ENCODE measurements at regions not wholly inside any gene's neighbourhood (a gene's known extent, or its start where the extent isn't known, plus 50 kb on each side); places are given as distances from the start of the nearest gene placed in this dataset.

DNA sequence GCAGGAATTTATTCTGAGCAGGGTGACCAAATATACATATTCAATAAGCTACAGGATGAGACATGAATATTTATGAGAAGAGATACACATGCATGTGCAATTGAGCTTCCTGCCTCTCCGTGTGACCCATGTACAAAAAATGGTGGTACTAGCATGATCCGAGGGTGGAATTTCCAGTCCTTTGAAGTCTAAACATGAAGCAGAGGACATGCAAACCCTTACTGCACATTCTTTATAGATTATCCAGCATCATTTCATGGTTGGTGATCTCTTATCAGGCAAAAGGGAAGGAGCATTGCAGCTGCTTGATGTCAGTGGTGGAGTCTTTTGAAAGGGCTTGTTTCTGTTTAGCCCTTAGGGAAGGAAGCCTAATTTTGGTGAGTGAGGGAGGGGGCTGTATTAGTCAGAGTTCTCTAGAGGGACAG lies 448.6 kb downstream of the SETD4 start:
- no peak for TF ChIP-seq CTCF (IDR thresholded peaks at IDR 0.05; ENCODE audit: extremely low read depth, missing control alignments)
- no peak for DNase-seq (ENCODE audit: low spot score)

DNA sequence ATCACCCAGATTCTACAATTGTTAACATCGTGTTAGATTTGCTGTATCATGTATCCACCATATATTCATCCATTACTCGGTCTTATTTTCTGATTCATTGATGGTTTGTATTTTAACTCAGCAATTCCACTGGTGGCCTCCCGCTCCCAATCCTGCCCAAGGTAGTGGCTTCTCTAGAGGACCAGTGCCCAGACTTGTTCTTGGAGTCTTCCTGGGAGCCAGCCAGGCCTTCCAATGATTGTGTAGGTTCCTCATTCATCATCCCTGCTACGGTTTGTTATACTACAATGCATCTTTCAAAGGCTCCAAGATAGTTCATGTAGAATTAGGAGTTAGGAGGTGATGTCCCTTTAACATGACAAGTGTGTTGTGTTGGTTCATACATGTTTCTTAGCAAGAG lies 451.1 kb downstream of the SETD4 start:
- TF ChIP-seq CTCF (IDR thresholded peaks at IDR 0.05; ENCODE audit: extremely low read depth, missing control alignments): no peak
- DNase-seq (ENCODE audit: low spot score): no peak

DNA sequence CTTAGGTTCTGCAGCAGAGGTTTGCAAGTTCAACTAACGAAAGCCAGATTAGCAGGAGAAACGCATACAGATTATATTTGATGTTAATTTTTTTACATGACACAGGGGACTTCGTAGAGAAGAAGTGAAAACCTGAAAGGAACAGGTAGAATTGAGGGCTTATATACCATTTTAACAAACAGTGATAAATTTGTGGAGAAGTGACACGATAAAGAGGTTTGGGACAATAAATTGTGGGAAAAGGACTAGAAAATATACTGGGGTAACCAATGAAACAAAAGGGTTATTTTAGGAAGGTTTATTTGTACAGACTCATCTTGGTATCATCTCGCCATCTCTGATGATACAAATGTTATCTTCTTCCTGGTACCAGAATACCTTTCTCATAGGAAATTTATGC lies 452.9 kb downstream of the SETD4 start:
- TF ChIP-seq CTCF (IDR thresholded peaks at IDR 0.05; ENCODE audit: extremely low read depth, missing control alignments): no peak
- no peak for DNase-seq (ENCODE audit: low spot score)

DNA sequence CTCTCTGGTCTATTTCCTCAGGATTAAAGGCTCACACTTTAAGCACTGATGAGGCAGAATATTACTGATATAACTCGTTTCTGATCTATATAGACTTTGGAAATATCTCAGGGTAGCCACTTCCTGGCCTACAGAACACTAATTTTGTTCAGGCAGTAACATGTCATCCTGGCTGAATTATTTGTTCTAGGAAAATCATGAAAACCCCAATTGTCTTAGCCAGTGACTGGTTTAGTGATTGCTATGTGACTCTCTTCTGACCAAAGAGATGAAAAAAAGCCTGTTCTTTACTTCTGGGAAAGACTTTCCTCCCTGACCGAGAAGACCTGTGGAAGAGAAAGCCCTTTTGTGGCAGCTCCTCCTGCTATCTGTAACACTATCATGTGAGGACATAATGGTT lies 453.7 kb downstream of the SETD4 start:
- no peak for DNase-seq (ENCODE audit: low spot score)
- no peak for TF ChIP-seq CTCF (IDR thresholded peaks at IDR 0.05; ENCODE audit: extremely low read depth, missing control alignments)

DNA sequence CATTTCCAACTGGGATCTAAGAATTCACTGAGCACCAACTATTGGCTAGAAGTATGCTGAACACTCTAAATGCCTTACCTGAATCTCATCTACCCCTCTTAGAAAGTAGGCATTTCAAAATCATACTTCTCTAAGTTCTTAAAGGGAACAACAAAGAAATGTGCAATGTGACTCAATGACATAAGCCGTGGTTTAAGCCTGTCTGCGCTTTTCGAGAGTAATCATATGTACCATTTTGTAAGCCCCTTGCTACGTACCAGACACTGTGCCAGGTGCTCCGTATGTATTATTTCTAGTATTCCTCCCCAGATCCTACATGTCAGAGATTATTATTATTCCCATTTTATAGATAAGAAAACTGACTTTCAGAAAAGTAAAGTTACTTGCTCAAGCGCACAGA lies 454.2 kb downstream of the SETD4 start:
- no peak for TF ChIP-seq CTCF (IDR thresholded peaks at IDR 0.05; ENCODE audit: extremely low read depth, missing control alignments)
- DNase-seq (ENCODE audit: low spot score): no peak

DNA sequence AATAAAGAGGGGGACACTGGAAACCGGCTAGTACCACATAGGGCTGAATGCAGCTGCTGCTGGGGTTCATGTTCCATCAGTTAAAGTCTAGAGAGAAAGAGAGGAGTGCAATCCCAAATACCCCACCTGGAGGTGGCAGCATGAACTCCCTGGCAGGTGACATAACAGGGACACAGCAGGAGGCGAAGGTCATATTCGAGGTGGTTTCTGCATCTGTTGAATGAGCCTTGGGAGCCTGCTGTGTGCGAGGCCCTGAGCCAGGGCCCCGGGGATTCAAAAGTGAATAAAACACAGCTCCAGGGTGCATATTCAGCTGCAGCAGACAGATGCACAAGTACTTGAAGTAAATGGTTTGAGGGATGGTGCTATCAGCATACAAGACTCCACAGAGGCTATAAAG lies 456.8 kb downstream of the SETD4 start:
- no peak for TF ChIP-seq CTCF (IDR thresholded peaks at IDR 0.05; ENCODE audit: extremely low read depth, missing control alignments)
- no peak for DNase-seq (ENCODE audit: low spot score)

DNA sequence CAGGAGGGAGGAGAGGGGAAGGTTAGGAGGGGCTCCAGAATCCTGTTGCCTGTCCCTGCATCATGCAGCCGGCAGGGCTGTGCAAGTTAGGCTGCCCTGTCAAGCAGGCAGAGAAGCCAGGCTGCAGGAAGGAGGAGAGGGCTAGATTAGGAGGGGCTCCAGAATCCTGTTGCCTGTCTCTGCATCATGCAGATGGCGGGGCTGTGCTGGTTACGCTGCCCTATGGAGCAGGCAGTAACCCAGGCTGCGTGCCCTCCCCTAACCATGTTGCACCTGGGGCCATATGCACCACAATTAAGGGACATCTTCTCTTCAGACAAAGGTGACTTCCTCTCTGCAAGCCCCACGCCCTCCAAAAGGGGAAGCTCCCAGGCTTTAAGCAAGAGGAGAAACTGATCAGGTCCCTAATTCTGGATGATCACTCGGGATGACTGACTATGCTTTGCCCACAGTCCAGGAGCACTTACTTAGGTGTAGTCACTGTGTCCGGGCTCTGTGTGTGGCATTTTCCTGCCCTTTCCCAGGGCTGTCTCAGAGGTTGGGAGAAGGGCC lies 457.4 kb downstream of the SETD4 start:
- DNase-seq (ENCODE audit: low spot score): no peak
- TF ChIP-seq CTCF (IDR thresholded peaks at IDR 0.05; ENCODE audit: extremely low read depth, missing control alignments): no peak
